ENCODE measurements at regions not wholly inside any gene's neighbourhood (a gene's known extent, or its start where the extent isn't known, plus 50 kb on each side); places are given as distances from the start of the nearest gene placed in this dataset.

GRCh38 chr3:74920721-74921350 lies 306.4 kb upstream of the CNTN3 start:
- TF ChIP-seq CTCF (IDR thresholded peaks at IDR 0.05) (no peak), POLR2AphosphoS5 (IDR thresholded peaks at IDR 0.05; ENCODE audit: low read depth, low read length) (no peak)

Data from Panc1 (cell line).